AG04450 (cell line): ENCODE measurements at regions not wholly inside any gene's neighbourhood (a gene's known extent, or its start where the extent isn't known, plus 50 kb on each side); places are given as distances from the start of the nearest gene placed in this dataset.

Experiments
- CTCF ChIA-PET: fragments of 300-600, 350-600 bp; formaldehyde crosslinking; extraction: SDS; loops from one replicate; lab custom pipeline; 2022; ENCODE audit warnings: antibody characterized with exemption, inconsistent platforms; lab: Charles Lee
- POLR2A ChIA-PET: fragments of 350-600 bp; formaldehyde crosslinking; extraction: SDS; loops from one replicate; lab custom pipeline; 2021; ENCODE audit warnings: antibody characterized with exemption, inconsistent platforms; lab: Yijun Ruan, JAX
- DNase-seq: peaks from one replicate; pipeline ENCODE4 v3.0.0-alpha.2; 2011; ENCODE audit warnings: low read depth, low spot score
- H3K27ac ChIP-seq: one replicate; pipeline ENCODE4 v1.5.1; 2012; ENCODE audit warnings: low read depth, low read length, control low read depth
- H3K27me3 ChIP-seq: one replicate; pipeline ENCODE4 v1.6.0; 2012; ENCODE audit warnings: low read length; ENCODE audit not compliant: control insufficient read depth, insufficient read depth
- H3K4me3 ChIP-seq: 2 replicates; pipeline ENCODE4 v1.5.1; 2011; ENCODE audit warnings: mild to moderate bottlenecking, low read depth, low read length, control low read depth
- H3K9me3 ChIP-seq: 2 replicates; pipeline ENCODE4 v1.5.1; 2012; ENCODE audit warnings: low read length; ENCODE audit not compliant: control insufficient read depth, insufficient read depth
- TF ChIP-seq, protein P1 (sequence below): IDR thresholded peaks from 2 replicates; pipeline ENCODE4 v1.5.1; 2011; ENCODE audit warnings: low read depth, low read length, control low read depth, inconsistent platforms

- ChIA-PET CTCF (no interaction called here), POLR2A (no interaction called here)
- no peak overlapping the region for H3K4me3 ChIP-seq
- peaks cover 4% of the 10 kb centered on the region; the same call in 1 of the 2 replicates for H3K9me3 ChIP-seq
- DNase-seq = no peak
- no peaks in the 10 kb centered on the region for H3K27me3 ChIP-seq
- TF ChIP-seq, protein P1, sequence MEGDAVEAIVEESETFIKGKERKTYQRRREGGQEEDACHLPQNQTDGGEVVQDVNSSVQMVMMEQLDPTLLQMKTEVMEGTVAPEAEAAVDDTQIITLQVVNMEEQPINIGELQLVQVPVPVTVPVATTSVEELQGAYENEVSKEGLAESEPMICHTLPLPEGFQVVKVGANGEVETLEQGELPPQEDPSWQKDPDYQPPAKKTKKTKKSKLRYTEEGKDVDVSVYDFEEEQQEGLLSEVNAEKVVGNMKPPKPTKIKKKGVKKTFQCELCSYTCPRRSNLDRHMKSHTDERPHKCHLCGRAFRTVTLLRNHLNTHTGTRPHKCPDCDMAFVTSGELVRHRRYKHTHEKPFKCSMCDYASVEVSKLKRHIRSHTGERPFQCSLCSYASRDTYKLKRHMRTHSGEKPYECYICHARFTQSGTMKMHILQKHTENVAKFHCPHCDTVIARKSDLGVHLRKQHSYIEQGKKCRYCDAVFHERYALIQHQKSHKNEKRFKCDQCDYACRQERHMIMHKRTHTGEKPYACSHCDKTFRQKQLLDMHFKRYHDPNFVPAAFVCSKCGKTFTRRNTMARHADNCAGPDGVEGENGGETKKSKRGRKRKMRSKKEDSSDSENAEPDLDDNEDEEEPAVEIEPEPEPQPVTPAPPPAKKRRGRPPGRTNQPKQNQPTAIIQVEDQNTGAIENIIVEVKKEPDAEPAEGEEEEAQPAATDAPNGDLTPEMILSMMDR = no peak
- no peak overlapping the region for H3K27ac ChIP-seq
These were observed 112.3 kb upstream of the UXS1 start for GRCh38 chr2:106306387-106306786.

GRCh38 chr2:106304612-106305184 is 110.6 kb upstream of the UXS1 start:
- no peak for DNase-seq
- Histone ChIP-seq H3K4me3 (no peak overlapping the region), H3K27ac (no peak overlapping the region), H3K9me3 (no peaks in the 10 kb centered on the region), H3K27me3 (no peaks in the 10 kb centered on the region)
- ChIA-PET CTCF (no interaction called here), POLR2A (no interaction called here)
- TF ChIP-seq, protein P1 = no peak

GRCh38 chr2:106299696-106300095 is 105.6 kb upstream of the UXS1 start:
- no peaks in the 10 kb centered on the region; the same call in 1 of the 2 replicates for H3K9me3 ChIP-seq
- POLR2A ChIA-PET = no interaction called here
- CTCF ChIA-PET = no interaction called here
- no peak overlapping the region for H3K27ac ChIP-seq
- H3K27me3 ChIP-seq = no peaks in the 10 kb centered on the region
- DNase-seq = no peak
- TF ChIP-seq, protein P1 = no peak
- H3K4me3 ChIP-seq = no peak overlapping the region

DNA sequence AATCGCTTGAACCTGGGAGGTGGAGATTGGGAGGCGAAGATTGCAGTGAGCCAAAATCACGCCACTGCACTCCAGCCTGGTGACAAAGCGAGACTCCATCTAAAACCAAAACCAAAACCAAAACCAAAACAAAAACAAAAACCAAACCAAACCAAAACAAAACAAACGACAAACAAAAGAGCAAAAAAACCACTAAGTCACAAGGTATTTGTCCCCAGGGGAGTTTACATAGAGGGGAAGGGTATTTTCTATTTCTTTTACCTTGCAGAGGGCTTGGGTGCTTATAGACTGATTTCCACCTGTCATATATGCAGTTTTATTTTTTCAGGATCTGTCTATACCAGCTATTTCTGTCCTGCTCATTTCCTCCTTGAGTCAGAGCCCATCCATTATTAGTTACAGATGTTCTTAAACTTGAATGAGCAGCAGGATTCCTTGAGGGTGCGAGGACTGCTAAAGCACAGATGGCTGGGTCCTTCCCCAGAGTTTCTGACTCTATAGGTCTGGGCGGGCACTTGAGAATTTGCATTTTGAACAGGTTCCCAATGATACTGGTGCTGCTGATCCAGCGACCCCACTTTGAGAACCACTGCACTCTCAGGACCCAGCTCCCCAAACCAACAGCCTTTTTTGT is 102.2 kb upstream of the UXS1 start:
- no peak for DNase-seq
- no peak overlapping the region for H3K4me3 ChIP-seq
- H3K9me3 ChIP-seq = no peaks in the 10 kb centered on the region; the same call in 1 of the 2 replicates

DNA sequence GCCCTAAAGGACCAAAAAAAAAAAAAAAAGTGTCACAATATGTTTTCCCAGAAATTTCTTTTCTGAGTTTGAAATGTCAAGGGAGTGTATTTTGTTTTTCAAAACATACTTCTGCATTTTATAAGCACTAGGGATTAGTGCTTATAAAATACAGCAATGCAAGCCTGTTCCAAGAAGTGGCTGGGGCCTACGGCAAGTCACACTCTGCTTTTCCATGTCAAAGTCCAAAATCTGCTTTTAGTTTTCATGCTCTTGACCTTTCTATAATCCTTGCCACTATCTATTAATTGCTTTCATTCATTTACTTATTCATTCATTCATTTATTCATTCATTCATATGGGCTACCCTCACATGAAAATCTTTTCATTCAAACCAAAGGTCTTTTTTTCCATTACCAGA is 100.1 kb upstream of the UXS1 start:
- no peak overlapping the region for H3K4me3 ChIP-seq
- ChIA-PET POLR2A (no interaction called here), CTCF (no interaction called here)
- H3K27ac ChIP-seq = no peak overlapping the region
- no peaks in the 10 kb centered on the region for H3K27me3 ChIP-seq
- TF ChIP-seq, protein P1 = no peak
- no peak for DNase-seq
- no peaks in the 10 kb centered on the region; the same call in 1 of the 2 replicates for H3K9me3 ChIP-seq

More for the DNA sequence above, 102.2 kb upstream of the UXS1 start:
- TF ChIP-seq, protein P1 = no peak
- no peak overlapping the region for H3K27ac ChIP-seq
- CTCF ChIA-PET = no interaction called here
- POLR2A ChIA-PET = no interaction called here
- H3K27me3 ChIP-seq = no peaks in the 10 kb centered on the region
